ENCODE measurements at regions not wholly inside any gene's neighbourhood (a gene's known extent, or its start where the extent isn't known, plus 50 kb on each side); places are given as distances from the start of the nearest gene placed in this dataset.

- Mint-ChIP-seq H3K27ac (no peak overlapping the region), H3K9me3 (peaks cover 0 to 3% (median 1%) of the 10 kb centered on the region in 3 donors), H3K36me3 (no peaks in the 10 kb centered on the region), H3K4me1 (no peaks in the 10 kb centered on the region), H3K27me3 (peaks cover 8% of the 10 kb centered on the region), H3K4me3 (no peak overlapping the region)
Measured at GRCh38 chr21:17436626-17437111, 76.2 kb upstream of the CXADR start.

GRCh38 chr21:17438635-17439034, 74.2 kb upstream of the CXADR start:
- peaks cover 8% of the 10 kb centered on the region for H3K27me3 Mint-ChIP-seq
- no peak overlapping the region for H3K27ac Mint-ChIP-seq
- no peaks in the 10 kb centered on the region for H3K4me1 Mint-ChIP-seq
- H3K4me3 Mint-ChIP-seq: no peak overlapping the region
- no peaks in the 10 kb centered on the region for H3K36me3 Mint-ChIP-seq
- H3K9me3 Mint-ChIP-seq: peaks cover 0 to 3% (median 1%) of the 10 kb centered on the region in 3 donors

GRCh38 chr21:17440969-17441368, 71.9 kb upstream of the CXADR start:
- H3K9me3 Mint-ChIP-seq: peaks cover 0 to 3% (median 1%) of the 10 kb centered on the region in 3 donors
- no peak overlapping the region for H3K4me3 Mint-ChIP-seq
- H3K36me3 Mint-ChIP-seq: no peaks in the 10 kb centered on the region
- peaks cover 8% of the 10 kb centered on the region for H3K27me3 Mint-ChIP-seq
- no peak overlapping the region for H3K27ac Mint-ChIP-seq
- no peaks in the 10 kb centered on the region for H3K4me1 Mint-ChIP-seq

- H3K4me1 Mint-ChIP-seq: no peaks in the 10 kb centered on the region
- H3K36me3 Mint-ChIP-seq: no peaks in the 10 kb centered on the region
- H3K27me3 Mint-ChIP-seq: peaks cover 8% of the 10 kb centered on the region
- no peak overlapping the region for H3K27ac Mint-ChIP-seq
- no peak overlapping the region for H3K4me3 Mint-ChIP-seq
- H3K9me3 Mint-ChIP-seq: peaks cover 0 to 3% (median 1%) of the 10 kb centered on the region in 3 donors
Measured at GRCh38 chr21:17441370-17441769, 71.5 kb upstream of the CXADR start.

- no peak overlapping the region for H3K4me3 Mint-ChIP-seq
- no peaks in the 10 kb centered on the region for H3K4me1 Mint-ChIP-seq
- H3K27me3 Mint-ChIP-seq: peaks cover 8% of the 10 kb centered on the region
- no peak overlapping the region for H3K27ac Mint-ChIP-seq
- peaks cover 0 to 3% (median 1%) of the 10 kb centered on the region in 3 donors for H3K9me3 Mint-ChIP-seq
- H3K36me3 Mint-ChIP-seq: no peaks in the 10 kb centered on the region
Measured at GRCh38 chr21:17442165-17442564, 70.7 kb upstream of the CXADR start.

GRCh38 chr21:17444828-17445227, 68.0 kb upstream of the CXADR start:
- Mint-ChIP-seq H3K4me1 (no peaks in the 10 kb centered on the region), H3K9me3 (peaks cover 0 to under 1% (median 0%) of the 10 kb centered on the region in 3 donors), H3K27me3 (peaks cover 3% of the 10 kb centered on the region), H3K4me3 (no peak overlapping the region), H3K27ac (no peak overlapping the region), H3K36me3 (no peaks in the 10 kb centered on the region)

GRCh38 chr21:17446737-17447136, 66.1 kb upstream of the CXADR start:
- Mint-ChIP-seq H3K9me3 (no peaks in the 10 kb centered on the region), H3K4me1 (no peaks in the 10 kb centered on the region)

GRCh38 chr21:17449701-17450100, 63.1 kb upstream of the CXADR start:
- no peaks in the 10 kb centered on the region for H3K9me3 Mint-ChIP-seq
- H3K4me1 Mint-ChIP-seq: peaks cover 0 to 2% (median 0%) of the 10 kb centered on the region in 3 donors
- H3K4me3 Mint-ChIP-seq: no peak overlapping the region
- no peaks in the 10 kb centered on the region for H3K36me3 Mint-ChIP-seq
- H3K27me3 Mint-ChIP-seq: peaks cover 2% of the 10 kb centered on the region
- H3K27ac Mint-ChIP-seq: peak overlapping the region in 1 of 3 donors; percentile 64

More at GRCh38 chr21:17446737-17447136, 66.1 kb upstream of the CXADR start:
- H3K27me3 Mint-ChIP-seq: peaks cover 2% of the 10 kb centered on the region
- no peak overlapping the region for H3K27ac Mint-ChIP-seq
- H3K4me3 Mint-ChIP-seq: no peak overlapping the region
- H3K36me3 Mint-ChIP-seq: no peaks in the 10 kb centered on the region

GRCh38 chr21:17451364-17451891, 61.4 kb upstream of the CXADR start:
- no peak overlapping the region for H3K27ac Mint-ChIP-seq
- H3K36me3 Mint-ChIP-seq: no peaks in the 10 kb centered on the region
- peaks cover 0 to 2% (median 0%) of the 10 kb centered on the region in 3 donors for H3K4me1 Mint-ChIP-seq
- H3K4me3 Mint-ChIP-seq: no peak overlapping the region
- peaks cover 0 to under 1% (median 0%) of the 10 kb centered on the region in 3 donors for H3K9me3 Mint-ChIP-seq
- H3K27me3 Mint-ChIP-seq: peaks cover 3% of the 10 kb centered on the region

GRCh38 chr21:17454315-17455027, 58.4 kb upstream of the CXADR start:
- Mint-ChIP-seq H3K27me3 (peaks cover 4% of the 10 kb centered on the region), H3K4me1 (peaks cover 0 to 2% (median 0%) of the 10 kb centered on the region in 3 donors), H3K9me3 (peaks cover 0 to 3% (median 0%) of the 10 kb centered on the region in 3 donors), H3K27ac (no peak overlapping the region), H3K4me3 (no peak overlapping the region), H3K36me3 (peaks cover 1% of the 10 kb centered on the region)

GRCh38 chr21:17455028-17455353, 57.9 kb upstream of the CXADR start:
- Mint-ChIP-seq H3K4me1 (peaks cover 0 to 2% (median 0%) of the 10 kb centered on the region in 3 donors), H3K4me3 (no peak overlapping the region), H3K9me3 (peaks cover 0 to 3% (median 0%) of the 10 kb centered on the region in 3 donors), H3K36me3 (peaks cover 2% of the 10 kb centered on the region), H3K27ac (no peak overlapping the region), H3K27me3 (peaks cover 2% of the 10 kb centered on the region)

- Mint-ChIP-seq H3K27ac (no peak overlapping the region), H3K4me1 (peaks cover 0 to 2% (median 0%) of the 10 kb centered on the region in 3 donors), H3K4me3 (no peak overlapping the region), H3K36me3 (peaks cover 2% of the 10 kb centered on the region), H3K9me3 (peaks cover 0 to 3% (median 0%) of the 10 kb centered on the region in 3 donors), H3K27me3 (peaks cover 2% of the 10 kb centered on the region)
Measured at GRCh38 chr21:17455451-17455850, 57.4 kb upstream of the CXADR start.

- H3K4me1 Mint-ChIP-seq: peaks cover 0 to 2% (median 0%) of the 10 kb centered on the region in 3 donors
- H3K27ac Mint-ChIP-seq: no peak overlapping the region
- H3K9me3 Mint-ChIP-seq: peaks cover 0 to 3% (median 0%) of the 10 kb centered on the region in 3 donors
- peaks cover 2% of the 10 kb centered on the region for H3K27me3 Mint-ChIP-seq
- no peak overlapping the region for H3K4me3 Mint-ChIP-seq
- peaks cover 2% of the 10 kb centered on the region for H3K36me3 Mint-ChIP-seq
Measured at GRCh38 chr21:17458279-17458678, 54.6 kb upstream of the CXADR start.

- no peak overlapping the region for H3K4me3 Mint-ChIP-seq
- H3K4me1 Mint-ChIP-seq: no peaks in the 10 kb centered on the region
- peaks cover 2% of the 10 kb centered on the region for H3K36me3 Mint-ChIP-seq
- H3K9me3 Mint-ChIP-seq: peaks cover 0 to 3% (median 0%) of the 10 kb centered on the region in 3 donors
- no peak overlapping the region for H3K27ac Mint-ChIP-seq
- H3K27me3 Mint-ChIP-seq: peaks cover 2% of the 10 kb centered on the region
Measured at GRCh38 chr21:17460094-17460493, 52.7 kb upstream of the CXADR start.

GRCh38 chr21:17461014-17461413, 51.8 kb upstream of the CXADR start:
- H3K27me3 Mint-ChIP-seq: peaks cover 2% of the 10 kb centered on the region
- no peaks in the 10 kb centered on the region for H3K4me1 Mint-ChIP-seq
- peaks cover 0 to 3% (median 0%) of the 10 kb centered on the region in 3 donors for H3K9me3 Mint-ChIP-seq
- no peak overlapping the region for H3K4me3 Mint-ChIP-seq
- H3K36me3 Mint-ChIP-seq: peaks cover 2% of the 10 kb centered on the region
- H3K27ac Mint-ChIP-seq: no peak overlapping the region

GRCh38 chr21:17461582-17461981, 51.3 kb upstream of the CXADR start:
- H3K36me3 Mint-ChIP-seq: peaks cover 2% of the 10 kb centered on the region
- H3K27me3 Mint-ChIP-seq: no peaks in the 10 kb centered on the region
- H3K27ac Mint-ChIP-seq: no peak overlapping the region
- H3K4me1 Mint-ChIP-seq: no peaks in the 10 kb centered on the region
- H3K4me3 Mint-ChIP-seq: no peak overlapping the region
- H3K9me3 Mint-ChIP-seq: peaks cover 0 to 1% (median 0%) of the 10 kb centered on the region in 3 donors
